ENCODE measurements at regions not wholly inside any gene's neighbourhood (a gene's known extent, or its start where the extent isn't known, plus 50 kb on each side); places are given as distances from the start of the nearest gene placed in this dataset.

DNA sequence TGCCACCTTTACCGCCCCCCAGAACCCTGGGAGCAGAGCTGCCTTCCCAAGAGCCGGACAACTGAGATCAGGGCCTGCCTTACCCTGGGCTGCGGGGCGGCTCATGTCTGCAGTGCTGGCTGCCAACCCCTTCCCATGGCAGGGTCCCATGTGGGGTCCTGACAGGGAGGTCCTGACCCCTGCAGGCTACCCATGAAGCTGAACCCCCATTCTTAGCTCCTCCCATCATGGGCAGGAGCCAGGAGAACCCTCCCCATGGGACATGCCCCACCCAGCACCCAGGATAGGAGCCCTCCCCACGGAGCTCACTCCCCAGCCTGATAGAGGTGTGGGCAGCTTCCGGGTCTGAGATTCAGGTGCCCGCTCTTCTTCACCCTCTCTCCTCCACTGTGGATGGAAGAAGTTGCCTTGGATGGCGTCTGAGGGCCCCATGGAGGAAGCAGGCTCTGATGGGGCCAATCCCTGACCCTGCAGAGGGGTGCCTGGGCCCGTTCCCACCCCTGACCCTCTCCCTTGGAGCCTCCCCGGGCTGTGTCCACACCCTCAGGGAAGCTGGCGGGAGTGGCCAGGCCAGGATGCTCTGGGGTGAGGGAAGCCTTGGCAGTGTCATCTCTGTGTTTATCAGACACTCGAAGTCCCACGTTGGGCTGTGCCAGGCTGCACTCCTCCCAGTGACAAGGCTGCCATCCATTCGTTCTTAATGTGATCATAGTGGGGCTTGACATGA is 1508.2 kb downstream of the BRD1 start:
- H3K4me3 ChIP-seq (replicated peaks in 1 of 3; ENCODE audit: insufficient read depth in 1 of 3, low read depth in 2 of 3, low read length in 3 of 3), result no peak overlapping the region
- no peak overlapping the region for H3K9ac ChIP-seq (ENCODE audit: insufficient read depth, low read depth, low read length)
- no peak overlapping the region for H2AFZ ChIP-seq (ENCODE audit: low read length)
- no peaks in the 10 kb centered on the region for H3K36me3 ChIP-seq (replicated peaks in 1 of 2; ENCODE audit: control insufficient read depth in 1 of 2, insufficient read depth in 2 of 2, low read length in 2 of 2)
- BruUV-seq (replicated peaks), result no TSS peak
- no peaks in the 10 kb centered on the region for H3K4me1 ChIP-seq (ENCODE audit: insufficient read depth, low read length)
- FAIRE-seq (no peak), DNase-seq (ENCODE audit: low spot score) (no peak), ATAC-seq (no peak)
- no peaks in the 10 kb centered on the region for H4K20me1 ChIP-seq (ENCODE audit: insufficient read depth, low read length)
- H3K9me3 ChIP-seq (ENCODE audit: low read length), result no peaks in the 10 kb centered on the region
- ChIA-PET POLR2A (no interaction called here), CTCF (ENCODE audit: low intra/inter-chr PET ratio, low total read pairs) (no interaction called here)
- H3K79me2 ChIP-seq (ENCODE audit: insufficient read depth, low read length), result no peaks in the 10 kb centered on the region
- H3K27me3 ChIP-seq (ENCODE audit: control insufficient read depth in 1 of 2, insufficient read depth in 2 of 2, low read length in 2 of 2), result peaks cover 0 to 34% of the 10 kb centered on the region in 2 experiments; a peak in 4 of 5 replicates
- TF ChIP-seq NFE2 (CRISPR knock-in tag; IDR thresholded peaks at IDR 0.05), result no peak
- intact Hi-C loops (cut with micrococcal nuclease; ENCODE audit: unreplicated experiment) (no loop called here), in situ Hi-C loops (cut with HindIII; ENCODE audit: extremely low pct_ligation_motif_present, low pct_unique_long_range_greater_than_20kb) (no loop called here)
- no peak overlapping the region for H3K27ac ChIP-seq (ENCODE audit: extremely low read length, insufficient read depth, low read length)
- H3K4me2 ChIP-seq (ENCODE audit: low read depth, low read length), result no peak overlapping the region
- WGBS (ENCODE audit: low lambda C conversion rate), result 0% methylated on average over 4 of the region's 14 CpGs

- no peak overlapping the region for H3K4me2 ChIP-seq (ENCODE audit: low read depth, low read length)
- no peak for DNase-seq (ENCODE audit: low spot score)
- no peak for ATAC-seq
- intact Hi-C loops (cut with micrococcal nuclease; ENCODE audit: unreplicated experiment), result no loop called here
- H3K27ac ChIP-seq (ENCODE audit: extremely low read length, insufficient read depth, low read length), result no peak overlapping the region
- no peak for FAIRE-seq
- no peak overlapping the region for H3K9ac ChIP-seq (ENCODE audit: insufficient read depth, low read depth, low read length)
- in situ Hi-C loops (cut with HindIII; ENCODE audit: extremely low pct_ligation_motif_present, low pct_unique_long_range_greater_than_20kb), result no loop called here
- H3K36me3 ChIP-seq (replicated peaks in 1 of 2; ENCODE audit: control insufficient read depth in 1 of 2, insufficient read depth in 2 of 2, low read length in 2 of 2), result no peaks in the 10 kb centered on the region
- no peaks in the 10 kb centered on the region for H3K4me1 ChIP-seq (ENCODE audit: insufficient read depth, low read length)
- H3K9me3 ChIP-seq (ENCODE audit: low read length), result no peaks in the 10 kb centered on the region
- no peaks in the 10 kb centered on the region for H4K20me1 ChIP-seq (ENCODE audit: insufficient read depth, low read length)
- H2AFZ ChIP-seq (ENCODE audit: low read length), result no peak overlapping the region
- H3K4me3 ChIP-seq (replicated peaks in 1 of 3; ENCODE audit: insufficient read depth in 1 of 3, low read depth in 2 of 3, low read length in 3 of 3), result no peak overlapping the region
- BruUV-seq (replicated peaks), result no TSS peak
- ChIA-PET CTCF (ENCODE audit: low intra/inter-chr PET ratio, low total read pairs) (no interaction called here), POLR2A (no interaction called here)
- WGBS (ENCODE audit: low lambda C conversion rate), result 1% methylated on average over 11 of the region's 13 CpGs
- no peaks in the 10 kb centered on the region for H3K79me2 ChIP-seq (ENCODE audit: insufficient read depth, low read length)
- peaks cover 0 to 32% of the 10 kb centered on the region in 2 experiments; a peak in 4 of 5 replicates for H3K27me3 ChIP-seq (ENCODE audit: control insufficient read depth in 1 of 2, insufficient read depth in 2 of 2, low read length in 2 of 2)
- TF ChIP-seq ZNF451 (CRISPR knock-in tag; IDR thresholded peaks at IDR 0.05) (no peak), ZBTB1 (CRISPR knock-in tag; IDR thresholded peaks at IDR 0.05; ENCODE audit: borderline replicate concordance) (no peak), U2AF1 (optimal IDR thresholded peaks at IDR 0.05; ENCODE audit: low read depth, low read length) (no peak), ZNF12 (CRISPR knock-in tag; IDR thresholded peaks at IDR 0.05) (no peak), ZNF331 (CRISPR knock-in tag; IDR thresholded peaks at IDR 0.05) (no peak), ATAD3A (CRISPR knock-in tag; IDR thresholded peaks at IDR 0.05) (no peak), GABPB1 (CRISPR knock-in tag; IDR thresholded peaks at IDR 0.05) (no peak), RBM39 (IDR thresholded peaks at IDR 0.05; ENCODE audit: low read depth, low read length, poor library complexity, severe bottlenecking) (no peak), ZNF580 (CRISPR knock-in tag; IDR thresholded peaks at IDR 0.05; ENCODE audit: borderline replicate concordance, low read depth) (no peak), PAX8 (CRISPR knock-in tag; IDR thresholded peaks at IDR 0.05; ENCODE audit: borderline replicate concordance) (no peak), ZNF784 (CRISPR knock-in tag; IDR thresholded peaks at IDR 0.05; ENCODE audit: borderline replicate concordance) (no peak), JARID2 (CRISPR knock-in tag; IDR thresholded peaks at IDR 0.05; ENCODE audit: insufficient replicate concordance) (no peak)
- TF ChIP-seq, protein P1, sequence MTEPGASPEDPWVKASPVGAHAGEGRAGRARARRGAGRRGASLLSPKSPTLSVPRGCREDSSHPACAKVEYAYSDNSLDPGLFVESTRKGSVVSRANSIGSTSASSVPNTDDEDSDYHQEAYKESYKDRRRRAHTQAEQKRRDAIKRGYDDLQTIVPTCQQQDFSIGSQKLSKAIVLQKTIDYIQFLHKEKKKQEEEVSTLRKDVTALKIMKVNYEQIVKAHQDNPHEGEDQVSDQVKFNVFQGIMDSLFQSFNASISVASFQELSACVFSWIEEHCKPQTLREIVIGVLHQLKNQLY (CRISPR knock-in tag; IDR thresholded peaks at IDR 0.05), result no peak
- TF ChIP-seq, protein P2, sequence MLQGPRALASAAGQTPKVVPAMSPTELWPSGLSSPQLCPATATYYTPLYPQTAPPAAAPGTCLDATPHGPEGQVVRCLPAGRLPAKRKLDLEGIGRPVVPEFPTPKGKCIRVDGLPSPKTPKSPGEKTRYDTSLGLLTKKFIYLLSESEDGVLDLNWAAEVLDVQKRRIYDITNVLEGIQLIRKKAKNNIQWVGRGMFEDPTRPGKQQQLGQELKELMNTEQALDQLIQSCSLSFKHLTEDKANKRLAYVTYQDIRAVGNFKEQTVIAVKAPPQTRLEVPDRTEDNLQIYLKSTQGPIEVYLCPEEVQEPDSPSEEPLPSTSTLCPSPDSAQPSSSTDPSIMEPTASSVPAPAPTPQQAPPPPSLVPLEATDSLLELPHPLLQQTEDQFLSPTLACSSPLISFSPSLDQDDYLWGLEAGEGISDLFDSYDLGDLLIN (CRISPR knock-in tag; IDR thresholded peaks at IDR 0.05; ENCODE audit: borderline replicate concordance), result no peak
Measured at GRCh38 chr22:48318575-48319320, 1508.9 kb downstream of the BRD1 start.

Data from HepG2 (cell line).